HEK293T (cell line): ENCODE measurements at regions not wholly inside any gene's neighbourhood (a gene's known extent, or its start where the extent isn't known, plus 50 kb on each side); places are given as distances from the start of the nearest gene placed in this dataset.

Experiments used
- ARNT ChIP-seq: fragments of 450-650 bp; IDR thresholded peaks from 2 replicates; pipeline ENCODE4 v1.6.1; 2017; ENCODE audit warnings: mild to moderate bottlenecking
- BHLHE40 ChIP-seq: fragments of 450-650 bp; IDR thresholded peaks from 2 replicates; pipeline ENCODE4 v1.6.1; 2016; ENCODE audit warnings: mild to moderate bottlenecking, moderate library complexity, borderline replicate concordance
- ELF4 ChIP-seq: fragments of 450-650 bp; IDR thresholded peaks from 2 replicates; pipeline ENCODE4 v1.6.1; 2017; ENCODE audit warnings: antibody characterized with exemption
- FOXA1 ChIP-seq: fragments of 450-650 bp; IDR thresholded peaks from 2 replicates; pipeline ENCODE4 v1.6.1; 2016; ENCODE audit warnings: mild to moderate bottlenecking
- FOXK2 ChIP-seq: fragments of 450-650 bp; IDR thresholded peaks from 2 replicates; pipeline ENCODE4 v1.6.1; 2016; ENCODE audit warnings: mild to moderate bottlenecking
- NFRKB ChIP-seq: fragments of 450-650 bp; IDR thresholded peaks from 2 replicates; pipeline ENCODE4 v1.6.1; 2016; ENCODE audit warnings: mild to moderate bottlenecking, moderate library complexity
- SP1 ChIP-seq: fragments of 450-650 bp; IDR thresholded peaks from 2 replicates; pipeline ENCODE4 v1.6.1; 2017
- SUZ12 ChIP-seq: fragments of 450-650 bp; IDR thresholded peaks from 2 replicates; pipeline ENCODE4 v1.6.1; 2016; ENCODE audit warnings: mild to moderate bottlenecking
- TARDBP ChIP-seq: fragments of 450-650 bp; IDR thresholded peaks from 2 replicates; pipeline ENCODE4 v1.6.1; 2016

GRCh38 chr4:23946299-23946698 is 56.5 kb upstream of the PPARGC1A start:
- TF ChIP-seq NFRKB (no peak), SP1 (no peak), ARNT (no peak), ELF4 (no peak), FOXA1 (no peak), FOXK2 (no peak), TARDBP (no peak), SUZ12 (no peak), BHLHE40 (no peak)
